ENCODE measurements at regions not wholly inside any gene's neighbourhood (a gene's known extent, or its start where the extent isn't known, plus 50 kb on each side); places are given as distances from the start of the nearest gene placed in this dataset.

- DNase-seq: no peak
Observed at GRCh38 chr3:135473449-135473848, 492.1 kb upstream of the PPP2R3A start.

GRCh38 chr3:135487261-135487660, 478.3 kb upstream of the PPP2R3A start:
- no peak for DNase-seq

GRCh38 chr3:135490219-135490915, 475.2 kb upstream of the PPP2R3A start:
- DNase-seq: no peak

- peak; percentile 29 for DNase-seq
Observed at GRCh38 chr3:135491491-135492205, 473.9 kb upstream of the PPP2R3A start.

GRCh38 chr3:135495891-135496290, 469.6 kb upstream of the PPP2R3A start:
- no peak for DNase-seq

GRCh38 chr3:135497979-135498378, 467.5 kb upstream of the PPP2R3A start:
- no peak for DNase-seq

GRCh38 chr3:135499426-135499825, 466.1 kb upstream of the PPP2R3A start:
- DNase-seq: no peak

- DNase-seq: no peak
Observed at GRCh38 chr3:135500034-135500433, 465.5 kb upstream of the PPP2R3A start.

- no peak for DNase-seq
Observed at GRCh38 chr3:135503065-135503759, 462.3 kb upstream of the PPP2R3A start.

- DNase-seq: peak; percentile 55
Observed at GRCh38 chr3:135503760-135504686, 461.5 kb upstream of the PPP2R3A start.

GRCh38 chr3:135513106-135514059, 452.1 kb upstream of the PPP2R3A start:
- DNase-seq: peak; percentile 72

- DNase-seq: no peak
Observed at GRCh38 chr3:135514060-135514448, 451.5 kb upstream of the PPP2R3A start.

GRCh38 chr3:135516143-135516542, 449.4 kb upstream of the PPP2R3A start:
- peak; percentile 41 for DNase-seq

- DNase-seq: no peak
Observed at GRCh38 chr3:135528413-135529015, 437.0 kb upstream of the PPP2R3A start.

- no peak for DNase-seq
Observed at GRCh38 chr3:135532021-135532420, 433.5 kb upstream of the PPP2R3A start.

- DNase-seq: no peak
Observed at GRCh38 chr3:135538123-135538522, 427.4 kb upstream of the PPP2R3A start.

GRCh38 chr3:135539351-135539750, 426.2 kb upstream of the PPP2R3A start:
- no peak for DNase-seq

- no peak for DNase-seq
Observed at GRCh38 chr3:135539854-135540253, 425.7 kb upstream of the PPP2R3A start.

- DNase-seq: no peak
Observed at GRCh38 chr3:135549928-135550494, 415.5 kb upstream of the PPP2R3A start.

GRCh38 chr3:135556174-135556573, 409.4 kb upstream of the PPP2R3A start:
- peak; percentile 16 for DNase-seq

Measured in fibroblast of skin of back (primary cell).